ENCODE measurements at regions not wholly inside any gene's neighbourhood (a gene's known extent, or its start where the extent isn't known, plus 50 kb on each side); places are given as distances from the start of the nearest gene placed in this dataset.

- TF ChIP-seq CTCF (IDR thresholded peaks at IDR 0.05): no peak
- TF ChIP-seq POLR2A (IDR thresholded peaks at IDR 0.05): no peak
Measured at GRCh38 chr14:45649051-45649450, 396.0 kb upstream of the MIS18BP1 start.

Measured in thyroid gland (tissue), 4 donors.